ENCODE measurements at regions not wholly inside any gene's neighbourhood (a gene's known extent, or its start where the extent isn't known, plus 50 kb on each side); places are given as distances from the start of the nearest gene placed in this dataset.
"Not testable (repeated sequence)": the region's sequence is repeated elsewhere in the genome, so short reads cannot be mapped to it uniquely, and the experiment has no call there.

GRCh38 chr6:2611092-2611491, 139.6 kb downstream of the MYLK4 start:
- no peak for DNase-seq (ENCODE audit: low read depth in 2 of 2, low spot score in 1 of 2)

DNA sequence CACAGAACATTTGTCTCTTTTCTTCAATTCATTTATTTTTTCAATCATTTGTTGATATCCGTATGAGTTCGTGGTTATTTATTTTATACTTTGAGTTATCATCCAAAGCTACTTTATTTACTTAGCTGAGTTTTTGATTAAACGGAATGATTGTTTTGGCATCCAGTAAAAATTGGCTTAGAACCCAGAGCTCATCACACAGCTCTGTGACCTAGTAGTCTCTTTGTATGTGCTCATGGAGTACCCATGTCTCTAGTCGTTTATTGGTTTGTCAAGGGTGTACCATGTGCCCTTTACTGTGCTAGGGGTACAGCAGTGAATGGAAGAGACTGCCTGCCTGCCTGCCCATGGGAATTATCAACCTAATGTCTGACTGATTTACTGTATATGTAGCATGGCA, 142.2 kb downstream of the MYLK4 start:
- no peak for DNase-seq (ENCODE audit: low read depth in 2 of 2, low spot score in 1 of 2)

GRCh38 chr6:2600363-2600762, 150.4 kb downstream of the MYLK4 start:
- no peak for DNase-seq (ENCODE audit: low read depth in 2 of 2, low spot score in 1 of 2)

- no peak for DNase-seq (ENCODE audit: low read depth in 2 of 2, low spot score in 1 of 2)
Observed at GRCh38 chr6:2599817-2600216, 150.9 kb downstream of the MYLK4 start.

- no peak for DNase-seq (ENCODE audit: low read depth in 2 of 2, low spot score in 1 of 2)
Observed at GRCh38 chr6:2598867-2599266, 151.9 kb downstream of the MYLK4 start.

- DNase-seq (ENCODE audit: low read depth in 2 of 2, low spot score in 1 of 2): no peak
Observed at GRCh38 chr6:2597991-2598390, 152.7 kb downstream of the MYLK4 start.

DNA sequence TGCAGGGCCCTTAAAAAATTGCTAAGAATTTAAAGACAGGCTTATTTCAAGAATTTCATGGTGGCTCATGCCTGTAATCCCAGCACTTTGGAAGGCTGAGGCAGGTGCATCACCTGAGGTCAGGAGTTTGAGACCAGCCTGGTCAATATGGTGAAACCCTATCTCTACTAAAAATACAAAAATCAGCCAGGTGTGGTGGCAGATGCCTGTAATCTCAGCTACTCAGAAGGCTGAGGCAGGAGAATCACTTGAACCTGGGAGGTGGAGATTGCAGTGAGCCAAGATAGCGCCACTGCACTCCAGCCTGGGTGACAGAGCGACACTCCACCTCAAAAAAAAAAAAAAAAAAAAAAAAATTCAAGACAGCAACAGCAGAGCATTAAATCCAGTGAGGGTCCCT, 153.3 kb downstream of the MYLK4 start:
- not testable (repeated sequence) for DNase-seq (ENCODE audit: low read depth in 2 of 2, low spot score in 1 of 2)

GRCh38 chr6:2596222-2596621, 154.5 kb downstream of the MYLK4 start:
- DNase-seq (ENCODE audit: low read depth in 2 of 2, low spot score in 1 of 2): no peak

DNA sequence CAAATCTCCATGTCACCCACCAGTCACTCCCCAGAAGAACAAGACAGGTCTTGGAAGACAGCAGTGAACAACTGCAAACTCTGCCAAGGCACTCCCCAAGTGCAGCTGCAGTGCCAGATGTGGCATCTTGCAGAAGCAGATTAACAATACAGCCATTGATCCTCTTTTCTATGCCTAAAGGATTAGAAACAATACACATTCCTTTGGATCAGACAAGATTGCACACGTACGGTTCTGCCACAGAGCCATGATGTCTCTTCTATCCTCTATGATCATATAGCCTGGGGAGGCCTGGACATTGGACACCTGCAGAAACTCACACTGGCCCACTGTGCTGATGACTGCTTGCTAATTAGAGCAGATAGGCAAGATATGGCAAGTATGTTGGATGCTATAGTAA, 155.9 kb downstream of the MYLK4 start:
- DNase-seq (ENCODE audit: low read depth in 2 of 2, low spot score in 1 of 2): no peak

GRCh38 chr6:2593167-2593566, 157.6 kb downstream of the MYLK4 start:
- no peak for DNase-seq (ENCODE audit: low read depth in 2 of 2, low spot score in 1 of 2)

GRCh38 chr6:2589171-2589661, 161.5 kb downstream of the MYLK4 start:
- no peak for DNase-seq (ENCODE audit: low read depth in 2 of 2, low spot score in 1 of 2)

DNA sequence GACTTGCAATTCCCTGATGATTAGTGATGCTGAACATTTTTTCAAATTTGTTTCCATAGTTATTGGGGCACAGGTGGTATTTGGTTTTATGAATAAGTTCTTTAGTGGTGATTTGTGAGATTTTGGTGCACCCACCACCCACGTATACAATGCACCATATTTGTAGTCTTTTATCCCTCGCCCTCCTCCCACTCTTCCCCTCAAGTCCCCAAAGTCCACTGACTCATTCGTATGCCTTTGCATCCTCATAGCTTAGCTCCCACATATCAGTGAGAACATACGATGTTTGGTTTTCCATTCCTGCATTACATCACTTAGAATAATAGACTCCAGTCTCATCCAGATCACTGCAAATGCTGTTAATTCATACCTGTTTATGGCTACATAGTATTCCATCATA, 167.3 kb downstream of the MYLK4 start:
- no peak for DNase-seq (ENCODE audit: low read depth in 2 of 2, low spot score in 1 of 2)

- no peak for DNase-seq (ENCODE audit: low read depth in 2 of 2, low spot score in 1 of 2)
Observed at GRCh38 chr6:2582268-2582667, 168.5 kb downstream of the MYLK4 start.

GRCh38 chr6:2581611-2582010, 169.1 kb downstream of the MYLK4 start:
- DNase-seq (ENCODE audit: low read depth in 2 of 2, low spot score in 1 of 2): no peak

DNA sequence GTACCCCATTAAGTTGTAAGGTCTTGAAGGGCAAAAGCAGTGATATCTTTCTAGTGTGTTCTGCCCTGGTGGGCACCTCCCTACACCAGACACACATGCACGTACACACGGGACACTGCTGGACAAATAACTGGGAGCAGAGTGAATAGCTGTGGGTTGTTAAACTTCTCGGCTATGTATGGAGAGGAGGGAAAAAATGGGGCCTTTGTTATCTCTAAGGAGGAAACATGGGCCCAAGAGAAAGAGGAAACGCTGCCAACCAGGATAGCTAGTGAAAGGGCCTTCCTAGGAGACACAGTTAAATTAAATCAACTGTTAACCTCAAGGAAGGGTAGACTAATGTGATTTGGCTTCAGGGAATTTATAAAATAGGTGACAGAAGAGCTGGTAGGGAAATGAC, 169.7 kb downstream of the MYLK4 start:
- DNase-seq (ENCODE audit: low read depth in 2 of 2, low spot score in 1 of 2): no peak

DNA sequence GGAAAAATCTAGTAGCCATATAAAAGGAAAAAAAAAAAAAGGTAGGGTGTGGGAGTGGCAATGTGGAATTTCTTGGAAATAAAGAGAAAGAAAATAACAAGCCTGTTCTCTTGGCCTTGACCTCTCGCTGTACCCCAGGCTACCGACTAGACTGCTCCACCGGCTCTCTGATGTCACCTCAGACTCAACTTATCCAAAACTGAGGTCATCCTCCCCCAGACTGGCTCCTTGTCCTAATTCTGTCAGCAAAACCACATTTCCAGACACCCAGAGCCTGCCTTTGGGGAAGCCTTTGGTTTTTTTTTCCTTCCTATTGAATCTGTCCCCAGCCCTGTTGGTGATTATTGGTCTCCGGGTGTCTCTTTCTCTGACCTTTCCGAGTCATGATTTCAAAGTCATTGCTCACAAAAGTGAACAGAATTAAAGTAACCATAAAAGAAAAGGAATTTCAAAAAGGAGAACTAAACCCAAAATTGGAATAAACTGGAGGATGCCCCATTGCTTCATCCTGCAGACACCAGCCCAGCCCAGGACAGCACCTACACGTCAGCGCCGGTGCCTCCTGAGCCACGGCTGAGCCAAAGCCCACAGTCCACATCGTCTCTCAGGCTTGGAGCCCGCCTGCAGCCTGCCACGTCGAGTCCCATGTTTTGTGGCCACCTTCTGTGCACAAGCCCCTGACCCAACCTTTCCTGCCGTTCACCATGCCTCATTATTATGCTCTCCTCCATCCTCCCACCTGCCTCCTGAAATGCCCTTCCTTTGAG, 170.7 kb downstream of the MYLK4 start:
- no peak for DNase-seq (ENCODE audit: low read depth in 2 of 2, low spot score in 1 of 2)

DNA sequence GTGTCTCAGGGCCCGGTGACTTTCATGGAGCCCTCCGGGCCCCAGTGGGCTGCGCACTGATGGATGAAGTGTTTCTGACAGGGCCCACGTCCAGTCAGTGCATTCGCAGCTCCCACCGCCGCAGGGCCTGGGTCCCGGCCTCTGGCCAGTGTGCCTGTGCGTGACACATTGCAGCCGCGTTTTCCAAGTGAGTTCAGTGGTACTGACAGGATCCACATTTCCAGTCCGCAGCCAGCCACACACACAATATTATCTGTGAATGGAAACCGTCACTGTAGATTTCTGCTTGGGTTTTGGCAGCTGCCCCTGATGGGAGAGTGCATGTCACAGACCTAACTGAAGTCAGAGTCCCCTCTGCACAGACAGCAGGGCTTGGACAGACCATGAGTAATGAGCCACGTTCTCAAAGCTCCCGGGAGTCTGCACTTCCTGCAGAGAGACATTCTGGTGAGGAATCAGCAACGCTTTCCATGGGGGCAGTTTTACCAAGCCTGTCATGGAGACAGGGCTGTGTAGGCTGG, 171.4 kb downstream of the MYLK4 start:
- no peak for DNase-seq (ENCODE audit: low read depth in 2 of 2, low spot score in 1 of 2)

DNA sequence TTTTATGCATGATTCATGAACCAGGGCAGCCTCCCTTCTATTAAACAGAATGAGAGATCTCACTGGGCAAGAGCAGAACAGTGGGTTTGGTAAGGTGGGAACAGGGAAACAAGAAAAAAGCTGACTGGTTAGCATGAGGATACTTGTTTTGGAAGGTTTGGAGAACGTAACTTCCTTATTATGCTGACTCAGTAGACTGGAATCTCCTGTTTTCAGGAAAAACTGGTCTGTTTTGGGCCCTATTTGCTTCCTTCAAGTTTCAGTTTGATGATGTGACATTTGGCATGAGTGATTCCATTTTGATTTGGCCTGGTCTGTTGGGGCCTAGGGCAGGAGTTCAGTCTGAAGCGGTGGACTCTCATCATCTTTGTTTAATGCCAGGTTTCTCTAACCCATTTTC, 172.0 kb downstream of the MYLK4 start:
- DNase-seq (ENCODE audit: low read depth in 2 of 2, low spot score in 1 of 2): no peak

- DNase-seq (ENCODE audit: low read depth in 2 of 2, low spot score in 1 of 2): no peak
Observed at GRCh38 chr6:2576499-2576898, 174.2 kb downstream of the MYLK4 start.

- DNase-seq (ENCODE audit: low read depth in 2 of 2, low spot score in 1 of 2): no peak
Observed at GRCh38 chr6:2575236-2575635, 175.5 kb downstream of the MYLK4 start.

- not testable (repeated sequence) for DNase-seq (ENCODE audit: low read depth in 2 of 2, low spot score in 1 of 2)
Observed at GRCh38 chr6:2569420-2569819, 181.3 kb downstream of the MYLK4 start.

- DNase-seq (ENCODE audit: low read depth in 2 of 2, low spot score in 1 of 2): no peak
Observed at GRCh38 chr6:2566048-2566447, 184.7 kb downstream of the MYLK4 start.

DNA sequence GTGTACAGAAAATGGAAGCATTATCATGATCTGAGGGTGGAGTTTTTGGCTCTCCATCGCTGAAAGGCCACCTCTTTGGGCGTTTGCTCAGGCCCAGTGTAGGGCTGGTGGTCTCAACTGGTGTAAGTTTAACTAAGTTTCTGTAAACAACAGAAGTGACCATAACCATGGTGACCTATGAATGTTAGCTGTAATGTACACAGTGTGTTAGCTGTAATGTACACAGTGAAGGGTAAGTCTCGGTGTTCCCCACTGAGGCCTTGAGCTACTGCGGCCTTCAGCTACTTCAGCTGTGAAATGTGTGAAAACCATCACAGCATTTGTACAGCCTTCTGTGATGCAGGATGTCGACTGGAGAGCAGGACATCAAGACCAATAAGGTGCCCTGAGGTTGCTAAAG, 185.2 kb downstream of the MYLK4 start:
- DNase-seq (ENCODE audit: low read depth in 2 of 2, low spot score in 1 of 2): no peak

Data from stimulated activated CD8-positive, alpha-beta memory T cell treated with anti-CD3 and anti-CD28 coated beads, Interleukin-4, amount 100 ng/mL, for 1 hour (primary cell).